Left cardiac atrium (tissue), 4 donors: ENCODE measurements at regions not wholly inside any gene's neighbourhood (a gene's known extent, or its start where the extent isn't known, plus 50 kb on each side); places are given as distances from the start of the nearest gene placed in this dataset.

Experiments used
- ATAC-seq, 2 donors: fragments of 200-7000 bp; cut with Tn5 transposase; one replicate each; pipeline ENCODE4 v1.9.1; 2020; ENCODE audit warnings: mild to moderate bottlenecking in 2 of 2, moderate library complexity in 2 of 2
- DNase-seq: peaks from one replicate; pipeline ENCODE4 v3.0.0-alpha.2; 2020
- intact Hi-C, 2 donors: fragments of 100-400 bp; cut with DNase I; formaldehyde crosslinking; loops; one replicate each; pipeline versions ENCODE4 v1.14.1 to v1.15.1; 2022 to 2023
- donor health status: DM: no; HTN: yes; CAD: no.
- donor health status: DM: no; HTN: yes; CAD: no; lungs with severe emphysema.
- donor health status: DM: yes; HTN: yes; CAD: no.
- donor health status: Dilated cardiomyopathy.

- intact Hi-C loops, result no loop called here
- ATAC-seq, result no peak
- no peak for DNase-seq
Measured at GRCh38 chr3:43919029-43919428, 228.3 kb downstream of the ABHD5 start.

GRCh38 chr3:43921056-43921648 is 230.4 kb downstream of the ABHD5 start:
- DNase-seq, result no peak
- intact Hi-C loops, result no loop called here
- no peak for ATAC-seq

DNA sequence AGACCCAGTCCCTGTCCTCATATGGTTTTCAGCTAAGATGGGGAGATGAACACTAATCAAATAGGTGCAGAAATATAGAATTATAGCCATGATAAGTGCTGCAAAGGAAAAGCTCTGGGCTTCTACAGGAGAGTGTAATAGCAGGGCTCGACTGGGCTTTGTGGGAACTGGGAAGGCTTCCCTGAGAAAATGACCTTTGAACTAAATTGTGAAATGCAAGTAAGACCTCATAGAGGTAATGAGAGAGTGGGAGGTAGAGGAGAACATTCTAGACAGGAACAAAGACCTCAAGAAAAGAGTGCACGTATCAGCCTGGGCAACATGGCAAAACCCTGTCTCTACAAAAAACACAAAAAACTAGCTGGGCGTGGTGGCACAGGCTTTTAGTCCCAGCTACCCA is 231.6 kb downstream of the ABHD5 start:
- DNase-seq (no peak), ATAC-seq (no peak)
- intact Hi-C loops, result no loop called here

DNA sequence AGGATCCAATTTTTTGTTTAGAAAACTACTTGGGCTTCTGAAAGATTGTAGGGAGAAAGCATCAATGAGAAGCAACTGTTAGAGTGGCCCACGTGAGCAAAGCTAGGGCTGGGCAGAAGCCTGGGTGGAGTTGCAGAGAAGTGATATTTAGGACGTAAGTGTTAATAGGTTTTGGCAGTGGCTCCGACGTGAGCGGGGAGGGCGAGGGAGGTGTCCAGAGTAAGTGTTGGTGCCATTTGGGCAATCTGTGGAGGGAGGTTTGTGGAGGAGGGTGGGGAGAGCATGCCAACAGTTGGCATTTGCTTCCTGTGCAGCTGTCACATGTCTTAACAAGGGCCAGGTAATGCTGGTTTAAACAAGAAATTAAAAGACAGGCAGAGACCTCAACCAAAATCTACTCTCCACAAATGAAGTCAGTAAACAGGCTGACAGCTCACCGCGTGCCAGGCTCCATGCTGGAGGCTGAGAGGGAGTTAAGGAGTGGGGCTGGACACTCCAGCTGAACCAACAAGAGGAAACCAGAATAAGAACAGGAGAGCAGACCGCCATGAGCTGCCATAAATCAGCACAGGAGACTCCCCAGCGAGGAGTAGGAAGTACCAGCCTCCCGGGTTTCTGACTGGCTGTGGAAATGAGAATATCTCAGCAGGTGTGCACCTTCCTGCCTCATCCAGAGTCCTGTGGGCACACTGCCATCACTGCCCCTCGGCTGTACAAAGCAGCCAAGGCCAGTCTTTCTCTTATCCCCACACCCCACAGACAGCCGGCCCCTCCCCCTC is 232.6 kb downstream of the ABHD5 start:
- ATAC-seq, result peak; percentile 78 to 94
- peak; percentile 42 for DNase-seq

GRCh38 chr3:43926055-43926454 is 235.3 kb downstream of the ABHD5 start:
- ATAC-seq (no peak), DNase-seq (no peak)
- intact Hi-C loops, result no loop called here

More for the DNA sequence above, 232.6 kb downstream of the ABHD5 start:
- intact Hi-C loops, result no loop called here

DNA sequence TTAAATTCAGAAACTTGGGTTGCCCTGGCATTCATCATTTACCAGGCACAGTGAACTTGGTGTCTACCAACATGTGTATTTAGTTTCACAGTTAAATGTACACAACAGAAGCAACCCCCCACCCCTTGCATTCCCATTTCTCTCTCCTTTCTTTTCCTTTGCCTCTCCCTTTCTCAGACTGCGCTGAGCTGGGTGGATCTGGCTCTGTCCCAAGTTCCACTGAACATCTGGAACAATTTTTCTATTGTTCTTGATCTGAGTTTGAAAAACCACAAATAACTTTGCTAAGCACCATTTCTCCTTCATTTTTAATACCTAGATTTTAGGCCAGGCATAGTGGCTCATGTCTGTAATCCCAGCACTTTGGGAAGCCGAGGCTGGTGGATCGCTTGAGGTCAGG is 242.2 kb downstream of the ABHD5 start:
- no peak for ATAC-seq
- intact Hi-C loops, result no loop called here
- DNase-seq, result no peak

- no peak for DNase-seq
- no peak for ATAC-seq
- intact Hi-C loops, result no loop called here
Measured at GRCh38 chr3:43948013-43948412, 257.3 kb downstream of the ABHD5 start.

DNA sequence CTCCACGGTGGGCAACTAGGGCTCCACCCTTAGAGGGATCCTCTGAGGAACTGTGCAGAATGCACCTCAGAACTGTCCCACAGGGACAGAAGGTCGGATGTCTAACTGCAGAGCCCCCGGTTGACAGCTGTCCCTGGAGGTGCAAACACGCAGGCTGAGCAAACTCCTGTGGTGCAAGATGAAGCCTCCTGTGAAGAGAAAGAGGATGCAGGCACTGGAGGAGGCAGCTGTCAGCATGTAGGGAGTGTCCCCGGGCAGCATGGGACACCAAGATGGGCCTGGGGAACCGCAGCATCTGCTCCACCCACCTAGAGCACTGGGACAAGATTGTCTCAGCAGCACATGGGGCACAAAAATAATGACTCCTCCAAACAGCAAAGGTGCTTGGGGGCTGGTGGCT is 258.9 kb downstream of the ABHD5 start:
- DNase-seq, result no peak
- intact Hi-C loops, result no loop called here
- ATAC-seq, result no peak

DNA sequence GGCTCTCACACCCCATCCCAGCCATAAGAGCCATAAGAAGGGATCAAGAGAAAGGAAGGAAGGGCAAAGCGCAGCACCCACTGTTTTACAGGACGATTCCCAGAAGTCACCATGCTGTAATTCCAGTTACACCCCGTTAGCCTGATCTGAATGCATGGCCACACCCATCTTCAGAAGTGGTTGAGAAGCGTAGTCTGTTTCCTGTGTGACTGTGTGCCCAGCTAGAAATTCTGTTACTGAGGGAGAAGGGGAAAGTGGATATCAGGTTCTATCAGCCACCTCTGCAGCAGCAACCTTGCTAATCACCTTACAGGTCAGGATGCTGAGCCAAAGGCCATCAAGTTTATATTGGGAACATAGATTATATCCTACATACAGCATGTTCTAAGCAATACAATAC is 260.0 kb downstream of the ABHD5 start:
- DNase-seq (no peak), ATAC-seq (no peak)
- intact Hi-C loops, result no loop called here

DNA sequence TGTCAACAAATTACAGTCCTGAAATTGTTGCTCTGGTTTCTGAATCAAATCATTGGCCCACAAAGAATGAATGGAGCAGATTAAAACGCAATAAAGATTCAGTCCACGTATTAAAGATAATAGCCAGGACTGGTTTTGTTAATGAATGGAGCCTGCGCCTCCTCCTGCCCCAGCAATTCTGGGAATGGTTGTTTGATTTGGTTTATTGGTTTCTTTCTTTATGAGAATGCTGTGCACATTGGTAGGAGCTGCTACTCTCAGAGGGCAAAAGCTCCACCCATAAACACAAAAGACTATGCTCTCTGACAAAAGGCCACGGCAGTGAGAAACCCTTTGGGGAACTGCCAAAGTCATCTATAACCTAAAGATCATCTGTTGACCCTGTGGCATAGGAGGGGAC is 261.1 kb downstream of the ABHD5 start:
- ATAC-seq (no peak), DNase-seq (no peak)
- intact Hi-C loops, result no loop called here

- intact Hi-C loops, result no loop called here
- no peak for DNase-seq
- ATAC-seq, result no peak
Measured at GRCh38 chr3:43953380-43953779, 262.6 kb downstream of the ABHD5 start.

- no peak for DNase-seq
- intact Hi-C loops, result no loop called here
- peak; percentile 41 to 85 for ATAC-seq
Measured at GRCh38 chr3:43953814-43954692, 263.3 kb downstream of the ABHD5 start.

DNA sequence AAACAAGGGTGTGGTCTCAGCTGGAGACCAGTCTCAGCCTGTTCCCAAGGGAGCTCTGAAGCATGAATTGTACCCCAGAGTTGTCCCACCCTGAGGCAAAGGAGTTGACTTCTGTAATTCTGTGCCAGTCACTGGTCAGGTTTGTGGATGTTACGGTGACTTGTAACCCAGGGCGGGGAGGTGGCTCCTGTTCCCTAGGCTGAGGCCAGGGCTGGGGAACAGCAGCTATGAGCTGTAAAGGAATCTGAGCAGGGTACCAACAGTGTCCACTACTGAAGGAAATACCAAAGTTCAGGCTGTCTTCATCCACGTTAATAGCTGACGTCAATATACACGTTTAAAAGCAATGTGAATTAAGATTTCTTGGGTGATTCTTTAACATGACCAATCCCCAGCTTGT is 266.2 kb downstream of the ABHD5 start:
- intact Hi-C loops, result no loop called here
- DNase-seq, result no peak

GRCh38 chr3:43957553-43957952 is 266.8 kb downstream of the ABHD5 start:
- DNase-seq, result no peak
- no peak for ATAC-seq
- intact Hi-C loops, result no loop called here

More for the DNA sequence above, 266.2 kb downstream of the ABHD5 start:
- no peak for ATAC-seq

DNA sequence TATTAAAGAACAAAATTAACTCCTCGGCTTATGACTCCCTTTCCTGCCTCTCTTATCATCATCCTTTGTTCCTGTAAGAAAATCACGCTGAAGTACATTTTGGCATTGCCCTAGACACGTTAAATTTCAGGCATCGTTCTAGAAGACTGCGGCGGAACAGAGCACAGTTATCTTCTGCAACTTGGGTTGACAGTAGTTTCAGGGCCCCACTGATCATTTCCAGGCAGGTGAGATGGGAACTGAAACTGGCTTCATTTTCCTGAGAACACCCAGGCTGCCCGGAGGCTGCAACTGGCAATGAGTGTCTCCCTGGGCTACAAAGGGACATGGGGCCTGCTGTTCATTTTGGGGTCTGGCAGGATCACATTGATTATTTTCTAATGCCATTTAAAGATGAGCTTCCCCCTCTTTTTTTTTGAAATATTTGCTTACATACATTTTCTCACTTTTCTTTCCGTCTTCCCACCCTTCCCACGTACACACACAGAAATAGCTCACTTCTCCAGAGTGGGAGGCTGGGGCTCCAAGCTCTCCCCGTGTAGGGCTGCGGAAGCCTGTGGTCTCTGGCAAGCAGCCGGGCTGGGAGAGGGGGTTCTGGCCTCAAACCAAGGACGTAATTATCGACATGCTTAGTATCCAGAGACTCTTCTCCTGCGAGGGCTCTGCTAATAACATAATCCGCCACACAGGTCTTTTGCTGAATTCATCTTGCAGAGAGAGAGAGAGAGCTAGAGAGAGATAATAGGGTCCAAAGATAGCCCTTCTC is 267.4 kb downstream of the ABHD5 start:
- intact Hi-C loops, result no loop called here
- DNase-seq (no peak), ATAC-seq (no peak)

GRCh38 chr3:43958973-43959372 is 268.2 kb downstream of the ABHD5 start:
- intact Hi-C loops, result no loop called here
- ATAC-seq, result no peak

GRCh38 chr3:43959498-43960447 is 269.0 kb downstream of the ABHD5 start:
- intact Hi-C loops, result no loop called here
- no peak for ATAC-seq
- no peak for DNase-seq

More at GRCh38 chr3:43958973-43959372, 268.2 kb downstream of the ABHD5 start:
- no peak for DNase-seq

DNA sequence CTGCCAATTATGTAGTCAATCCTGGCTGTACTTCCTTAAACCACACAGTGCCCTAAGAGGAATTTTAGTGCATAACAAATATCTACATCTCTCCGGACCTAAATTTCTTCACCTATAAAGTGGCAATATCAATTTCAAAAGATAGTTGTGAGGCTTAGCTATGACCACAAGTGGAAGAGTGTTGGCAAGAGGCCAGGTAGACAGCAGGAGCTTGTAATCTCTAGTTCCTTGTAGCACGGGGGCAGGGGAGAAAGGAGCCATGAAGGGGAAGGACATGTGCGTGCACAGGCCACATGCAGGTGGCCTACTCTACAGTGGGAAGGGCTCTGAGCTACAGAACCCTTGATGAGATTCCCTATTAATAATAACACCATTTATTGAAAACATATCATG is 269.7 kb downstream of the ABHD5 start:
- intact Hi-C loops, result no loop called here
- no peak for DNase-seq
- no peak for ATAC-seq
